ENCODE measurements at regions not wholly inside any gene's neighbourhood (a gene's known extent, or its start where the extent isn't known, plus 50 kb on each side); places are given as distances from the start of the nearest gene placed in this dataset.

DNA sequence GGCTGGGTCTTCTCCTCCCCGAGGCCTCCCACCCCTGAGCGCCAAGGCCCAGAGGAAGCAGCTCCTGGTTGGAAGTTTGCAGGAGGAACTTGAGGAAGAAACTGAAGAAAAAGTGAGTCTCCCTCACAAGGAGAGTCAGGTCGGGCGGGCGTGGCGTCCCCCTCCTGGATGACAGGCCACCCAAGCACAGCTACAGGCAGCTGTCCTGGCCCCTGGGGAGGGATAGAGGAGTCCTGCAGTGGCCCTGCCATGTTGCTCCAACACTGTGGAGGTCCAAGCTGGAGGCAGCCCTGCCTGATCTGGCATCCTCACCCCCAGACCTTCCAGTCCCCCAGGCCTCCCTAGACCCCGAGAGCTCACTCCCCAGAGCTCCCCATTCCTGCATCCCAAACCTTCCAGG is 1150.1 kb downstream of the BRD1 start:
- ATAC-seq = no peak
- H3K79me2 ChIP-seq (ENCODE audit: insufficient read depth, low read length) = no peaks in the 10 kb centered on the region
- no peak overlapping the region for H3K4me2 ChIP-seq (ENCODE audit: low read depth, low read length)
- H3K9me3 ChIP-seq (ENCODE audit: low read length) = peaks cover 5% of the 10 kb centered on the region
- no peak for TF ChIP-seq ZNF333 (CRISPR knock-in tag; IDR thresholded peaks at IDR 0.05; ENCODE audit: borderline replicate concordance)
- TF ChIP-seq TEAD2 (CRISPR knock-in tag; IDR thresholded peaks at IDR 0.05) = no peak
- TF ChIP-seq ISL2 (CRISPR knock-in tag; IDR thresholded peaks at IDR 0.05) = no peak
- TF ChIP-seq, protein P1, sequence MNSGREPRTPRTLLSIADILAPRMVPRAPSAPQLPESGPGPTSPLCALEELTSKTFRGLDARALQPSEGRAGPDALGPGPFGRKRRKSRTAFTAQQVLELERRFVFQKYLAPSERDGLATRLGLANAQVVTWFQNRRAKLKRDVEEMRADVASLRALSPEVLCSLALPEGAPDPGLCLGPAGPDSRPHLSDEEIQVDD (CRISPR knock-in tag; IDR thresholded peaks at IDR 0.05; ENCODE audit: borderline replicate concordance) = no peak
- TF ChIP-seq XBP1 (CRISPR knock-in tag; IDR thresholded peaks at IDR 0.05) = no peak
- TF ChIP-seq SMAD1 (CRISPR knock-in tag; IDR thresholded peaks at IDR 0.05; ENCODE audit: borderline replicate concordance, low read depth) = no peak
- TF ChIP-seq GATA4 (IDR thresholded peaks at IDR 0.05; ENCODE audit: borderline replicate concordance, low read depth) = no peak
- TF ChIP-seq ZNF451 (CRISPR knock-in tag; IDR thresholded peaks at IDR 0.05) = no peak
- TF ChIP-seq FIP1L1 (IDR thresholded peaks at IDR 0.05; ENCODE audit: borderline replicate concordance, insufficient read depth, low read depth, low read length) = no peak
- TF ChIP-seq ZNF841 (CRISPR knock-in tag; IDR thresholded peaks at IDR 0.05; ENCODE audit: borderline replicate concordance) = no peak
- TF ChIP-seq GABPB1 (CRISPR knock-in tag; IDR thresholded peaks at IDR 0.05) = no peak
- TF ChIP-seq NCOA5 (CRISPR knock-in tag; IDR thresholded peaks at IDR 0.05) = no peak
- no peak for TF ChIP-seq ZNF577 (CRISPR knock-in tag; IDR thresholded peaks at IDR 0.05; ENCODE audit: borderline replicate concordance, low read depth)
- TF ChIP-seq, protein P2, sequence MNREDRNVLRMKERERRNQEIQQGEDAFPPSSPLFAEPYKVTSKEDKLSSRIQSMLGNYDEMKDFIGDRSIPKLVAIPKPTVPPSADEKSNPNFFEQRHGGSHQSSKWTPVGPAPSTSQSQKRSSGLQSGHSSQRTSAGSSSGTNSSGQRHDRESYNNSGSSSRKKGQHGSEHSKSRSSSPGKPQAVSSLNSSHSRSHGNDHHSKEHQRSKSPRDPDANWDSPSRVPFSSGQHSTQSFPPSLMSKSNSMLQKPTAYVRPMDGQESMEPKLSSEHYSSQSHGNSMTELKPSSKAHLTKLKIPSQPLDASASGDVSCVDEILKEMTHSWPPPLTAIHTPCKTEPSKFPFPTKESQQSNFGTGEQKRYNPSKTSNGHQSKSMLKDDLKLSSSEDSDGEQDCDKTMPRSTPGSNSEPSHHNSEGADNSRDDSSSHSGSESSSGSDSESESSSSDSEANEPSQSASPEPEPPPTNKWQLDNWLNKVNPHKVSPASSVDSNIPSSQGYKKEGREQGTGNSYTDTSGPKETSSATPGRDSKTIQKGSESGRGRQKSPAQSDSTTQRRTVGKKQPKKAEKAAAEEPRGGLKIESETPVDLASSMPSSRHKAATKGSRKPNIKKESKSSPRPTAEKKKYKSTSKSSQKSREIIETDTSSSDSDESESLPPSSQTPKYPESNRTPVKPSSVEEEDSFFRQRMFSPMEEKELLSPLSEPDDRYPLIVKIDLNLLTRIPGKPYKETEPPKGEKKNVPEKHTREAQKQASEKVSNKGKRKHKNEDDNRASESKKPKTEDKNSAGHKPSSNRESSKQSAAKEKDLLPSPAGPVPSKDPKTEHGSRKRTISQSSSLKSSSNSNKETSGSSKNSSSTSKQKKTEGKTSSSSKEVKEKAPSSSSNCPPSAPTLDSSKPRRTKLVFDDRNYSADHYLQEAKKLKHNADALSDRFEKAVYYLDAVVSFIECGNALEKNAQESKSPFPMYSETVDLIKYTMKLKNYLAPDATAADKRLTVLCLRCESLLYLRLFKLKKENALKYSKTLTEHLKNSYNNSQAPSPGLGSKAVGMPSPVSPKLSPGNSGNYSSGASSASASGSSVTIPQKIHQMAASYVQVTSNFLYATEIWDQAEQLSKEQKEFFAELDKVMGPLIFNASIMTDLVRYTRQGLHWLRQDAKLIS (CRISPR knock-in tag; IDR thresholded peaks at IDR 0.05) = no peak
- no peak for TF ChIP-seq RARA (CRISPR knock-in tag; IDR thresholded peaks at IDR 0.05)
- ChIA-PET CTCF (ENCODE audit: low intra/inter-chr PET ratio, low total read pairs) (no interaction called here), POLR2A (no interaction called here)
- H4K20me1 ChIP-seq (ENCODE audit: insufficient read depth, low read length) = no peaks in the 10 kb centered on the region
- in situ Hi-C loops (cut with HindIII; ENCODE audit: extremely low pct_ligation_motif_present, low pct_unique_long_range_greater_than_20kb) (no loop called here), intact Hi-C loops (cut with micrococcal nuclease; ENCODE audit: unreplicated experiment) (no loop called here)
- no peak overlapping the region for H2AFZ ChIP-seq (ENCODE audit: low read length)
- no peaks in the 10 kb centered on the region for H3K36me3 ChIP-seq (replicated peaks in 1 of 2; ENCODE audit: control insufficient read depth in 1 of 2, insufficient read depth in 2 of 2, low read length in 2 of 2)
- no TSS peak for BruUV-seq (replicated peaks)
- no peak overlapping the region for H3K9ac ChIP-seq (ENCODE audit: insufficient read depth, low read depth, low read length)
- H3K4me3 ChIP-seq (replicated peaks in 1 of 3; ENCODE audit: insufficient read depth in 1 of 3, low read depth in 2 of 3, low read length in 3 of 3) = no peak overlapping the region
- no peaks in the 10 kb centered on the region for H3K4me1 ChIP-seq (ENCODE audit: insufficient read depth, low read length)
- no peak overlapping the region for H3K27ac ChIP-seq (ENCODE audit: extremely low read length, insufficient read depth, low read length)
- WGBS (ENCODE audit: low lambda C conversion rate) = 65% methylated on average over 5 of the region's 7 CpGs
- H3K27me3 ChIP-seq (ENCODE audit: control insufficient read depth in 1 of 2, insufficient read depth in 2 of 2, low read length in 2 of 2) = peaks cover 5 to 8% of the 10 kb centered on the region in 2 experiments; a peak in 4 of 5 replicates
- no peak for DNase-seq (ENCODE audit: low spot score)
- FAIRE-seq = no peak

All from HepG2 (cell line).